IPS DF 6.9 (cell line): ENCODE measurements at regions not wholly inside any gene's neighbourhood (a gene's known extent, or its start where the extent isn't known, plus 50 kb on each side); places are given as distances from the start of the nearest gene placed in this dataset.
"Not testable (repeated sequence)": the region's sequence is repeated elsewhere in the genome, so short reads cannot be mapped to it uniquely, and the experiment has no call there.

ENCODE experiments used
- DNase-seq: peaks from one replicate; pipeline ENCODE4 v3.0.0-alpha.2; 2013; ENCODE audit warnings: low read depth, low spot score
- H3K27ac ChIP-seq: one replicate; pipeline ENCODE4 v1.5.1; 2013; ENCODE audit warnings: low read length, control low read depth
- H3K27me3 ChIP-seq: 2 replicates; pipeline ENCODE4 v1.6.1; 2013; ENCODE audit warnings: mild to moderate bottlenecking, low read length; ENCODE audit not compliant: control insufficient read depth, insufficient read depth
- H3K36me3 ChIP-seq: 2 replicates; pipeline ENCODE4 v1.6.1; 2013; ENCODE audit warnings: low read length; ENCODE audit not compliant: control insufficient read depth, insufficient read depth
- H3K4me1 ChIP-seq: 2 replicates; pipeline ENCODE4 v1.6.1; 2013; ENCODE audit warnings: low read length; ENCODE audit not compliant: control insufficient read depth, insufficient read depth
- H3K4me3 ChIP-seq: 2 replicates; pipeline ENCODE4 v1.5.1; 2013; ENCODE audit warnings: mild to moderate bottlenecking, low read length
- H3K9me3 ChIP-seq: 2 replicates; pipeline ENCODE4 v1.6.1; 2013; ENCODE audit warnings: low read length, inconsistent platforms; ENCODE audit not compliant: control insufficient read depth, insufficient read depth
- WGBS: extraction: QIAGEN DNeasy Blood & Tissue Kit; methylation state at CpG from one replicate; pipeline ENCODE4 v1.1.7; 2013; ENCODE audit warnings: mixed read lengths, missing lambda C conversion rate; ENCODE audit not compliant: insufficient read length, insufficient coverage; 5-methylcytosine and 5-hydroxymethylcytosine counted together

DNA sequence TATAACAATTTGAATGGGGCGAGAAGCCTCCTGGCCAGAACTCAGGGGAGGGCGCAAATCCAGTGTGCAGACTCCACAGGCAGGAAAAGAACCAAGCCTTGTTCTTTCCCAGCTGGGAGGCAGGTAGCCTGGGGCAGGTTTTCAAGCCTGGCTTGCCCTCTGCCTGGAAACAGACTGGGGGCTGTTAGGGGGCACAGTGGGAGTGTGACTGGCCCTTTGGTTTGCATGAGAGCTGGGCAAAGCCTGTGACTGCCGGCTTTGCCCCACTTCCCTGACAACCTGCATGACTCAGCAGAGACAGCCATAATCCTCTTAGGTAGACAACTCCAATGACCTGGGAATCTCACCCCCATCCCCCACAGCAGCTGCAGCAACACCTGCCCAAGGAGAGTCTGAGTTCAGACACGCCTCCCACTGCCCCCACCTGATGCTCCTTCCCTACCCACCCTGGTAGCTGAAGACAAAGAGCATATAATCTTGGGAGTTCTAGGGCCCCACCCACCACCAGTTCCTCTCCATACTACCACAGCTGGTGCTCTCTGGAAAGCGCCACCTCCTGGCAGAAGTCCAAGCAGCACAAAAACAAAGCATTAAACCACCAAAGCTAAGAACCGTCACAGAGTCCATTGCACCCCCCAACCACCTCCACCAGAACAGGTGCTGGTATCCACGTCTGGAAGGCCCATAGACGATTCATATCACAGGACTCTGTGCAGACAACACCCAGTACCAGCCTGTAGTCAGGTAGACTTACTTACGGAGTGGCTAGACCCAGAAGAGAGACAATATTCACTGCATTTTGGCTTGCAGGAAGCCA lies 402.5 kb downstream of the STK39 start:
- Histone ChIP-seq H3K27me3 (no peaks in the 10 kb centered on the region), H3K4me3 (no peak overlapping the region), H3K9me3 (no peaks in the 10 kb centered on the region), H3K36me3 (no peaks in the 10 kb centered on the region), H3K4me1 (peaks cover 2% of the 10 kb centered on the region; the same call in 1 of the 2 replicates), H3K27ac (no peak overlapping the region)
- DNase-seq: no peak
- no CpG with 5 or more reads among the region's 9 CpGs for WGBS

DNA sequence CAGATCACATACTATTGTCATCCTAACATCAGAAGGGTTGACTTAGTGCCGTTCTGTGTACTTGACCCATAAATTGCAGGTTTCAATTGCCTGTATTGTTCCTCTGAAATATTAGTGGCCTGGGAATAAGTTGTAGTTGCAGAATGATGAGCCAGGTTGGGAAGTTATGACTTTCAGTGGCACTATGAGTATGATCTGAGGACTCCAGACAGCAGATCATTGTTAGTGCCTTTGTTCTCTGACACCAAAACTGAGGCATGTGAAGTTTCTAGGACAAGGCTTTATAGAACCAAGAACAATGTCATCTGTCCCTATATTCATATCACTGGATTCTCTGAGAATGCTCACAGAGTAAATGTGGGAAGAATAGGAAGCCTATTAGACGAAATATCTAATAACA lies 403.7 kb downstream of the STK39 start:
- Histone ChIP-seq H3K27ac (no peak overlapping the region), H3K36me3 (no peaks in the 10 kb centered on the region), H3K27me3 (no peaks in the 10 kb centered on the region), H3K4me1 (peaks cover 2% of the 10 kb centered on the region; the same call in 1 of the 2 replicates), H3K4me3 (no peak overlapping the region), H3K9me3 (no peaks in the 10 kb centered on the region)
- no peak for DNase-seq
- WGBS: no CpG with 5 or more reads among the region's 2 CpGs

GRCh38 chr2:167843217-167843616 lies 404.2 kb downstream of the STK39 start:
- no CpG with 5 or more reads among the region's 1 CpG for WGBS
- peaks cover 2% of the 10 kb centered on the region; the same call in 1 of the 2 replicates for H3K4me1 ChIP-seq
- no peaks in the 10 kb centered on the region for H3K27me3 ChIP-seq
- no peaks in the 10 kb centered on the region for H3K9me3 ChIP-seq
- no peak for DNase-seq
- no peaks in the 10 kb centered on the region for H3K36me3 ChIP-seq
- no peak overlapping the region for H3K4me3 ChIP-seq
- H3K27ac ChIP-seq: no peak overlapping the region

DNA sequence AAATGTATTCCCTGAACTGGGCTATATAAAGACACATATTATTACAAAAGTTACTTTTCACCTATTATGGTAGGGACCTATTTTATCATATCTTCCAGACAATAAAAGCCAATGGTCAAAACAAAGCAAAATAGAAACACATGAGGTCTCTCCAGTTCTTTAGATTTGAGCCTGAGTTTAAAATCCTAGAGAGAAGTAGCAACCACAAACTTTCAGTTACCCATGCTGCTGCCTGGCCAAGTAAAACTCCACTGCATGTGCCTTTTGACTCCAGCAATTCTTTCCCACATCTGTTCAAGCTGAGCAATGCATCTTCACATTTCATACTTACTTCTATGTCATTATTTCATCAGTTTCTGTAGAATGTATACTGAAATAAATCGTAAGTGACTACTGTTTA lies 405.3 kb downstream of the STK39 start:
- Histone ChIP-seq H3K36me3 (no peaks in the 10 kb centered on the region), H3K27me3 (no peaks in the 10 kb centered on the region), H3K27ac (no peak overlapping the region), H3K9me3 (no peaks in the 10 kb centered on the region), H3K4me1 (peaks cover 2% of the 10 kb centered on the region; the same call in 1 of the 2 replicates), H3K4me3 (no peak overlapping the region)
- no peak for DNase-seq
- no CpG with 5 or more reads among the region's 1 CpG for WGBS

- H3K36me3 ChIP-seq, DNase-seq, H3K27me3 ChIP-seq, H3K4me3 ChIP-seq, H3K27ac ChIP-seq, H3K4me1 ChIP-seq, H3K9me3 ChIP-seq: not testable (repeated sequence)
- no CpG with 5 or more reads among the region's 8 CpGs for WGBS
Observed at GRCh38 chr2:167835290-167835689, 412.1 kb downstream of the STK39 start.

- no peak overlapping the region for H3K4me3 ChIP-seq
Observed at GRCh38 chr2:167834707-167835106, 412.7 kb downstream of the STK39 start.

GRCh38 chr2:167833294-167833693 lies 414.1 kb downstream of the STK39 start:
- no peaks in the 10 kb centered on the region; the same call in 1 of the 2 replicates for H3K9me3 ChIP-seq
- no peak overlapping the region for H3K27ac ChIP-seq
- no peaks in the 10 kb centered on the region for H3K36me3 ChIP-seq
- H3K27me3 ChIP-seq: no peaks in the 10 kb centered on the region
- H3K4me1 ChIP-seq: no peaks in the 10 kb centered on the region
- WGBS: no CpG with 5 or more reads among the region's 4 CpGs
- no peak overlapping the region for H3K4me3 ChIP-seq
- no peak for DNase-seq

More at GRCh38 chr2:167834707-167835106, 412.7 kb downstream of the STK39 start:
- Histone ChIP-seq H3K4me1 (no peaks in the 10 kb centered on the region), H3K36me3 (no peaks in the 10 kb centered on the region), H3K27me3 (no peaks in the 10 kb centered on the region), H3K9me3 (no peaks in the 10 kb centered on the region; the same call in 1 of the 2 replicates), H3K27ac (no peak overlapping the region)
- no peak for DNase-seq
- whole genome bisulfite sequencing: no CpG with 5 or more reads among the region's 5 CpGs

- no peak for DNase-seq
- no peaks in the 10 kb centered on the region for H3K27me3 ChIP-seq
- no CpG with 5 or more reads among the region's 4 CpGs for WGBS
Observed at GRCh38 chr2:167832868-167833287, 414.5 kb downstream of the STK39 start.

GRCh38 chr2:167827352-167828097 lies 419.9 kb downstream of the STK39 start:
- Histone ChIP-seq H3K27me3 (no peaks in the 10 kb centered on the region), H3K4me1 (no peaks in the 10 kb centered on the region), H3K36me3 (no peaks in the 10 kb centered on the region; the same call in 1 of the 2 replicates), H3K4me3 (no peak overlapping the region), H3K9me3 (no peaks in the 10 kb centered on the region), H3K27ac (no peak overlapping the region)
- WGBS: no CpG with 5 or more reads among the region's 10 CpGs
- DNase-seq: no peak

More at GRCh38 chr2:167832868-167833287, 414.5 kb downstream of the STK39 start:
- no peak overlapping the region for H3K4me3 ChIP-seq
- no peaks in the 10 kb centered on the region for H3K4me1 ChIP-seq
- H3K27ac ChIP-seq: no peak overlapping the region
- H3K9me3 ChIP-seq: no peaks in the 10 kb centered on the region; the same call in 1 of the 2 replicates
- no peaks in the 10 kb centered on the region for H3K36me3 ChIP-seq

DNA sequence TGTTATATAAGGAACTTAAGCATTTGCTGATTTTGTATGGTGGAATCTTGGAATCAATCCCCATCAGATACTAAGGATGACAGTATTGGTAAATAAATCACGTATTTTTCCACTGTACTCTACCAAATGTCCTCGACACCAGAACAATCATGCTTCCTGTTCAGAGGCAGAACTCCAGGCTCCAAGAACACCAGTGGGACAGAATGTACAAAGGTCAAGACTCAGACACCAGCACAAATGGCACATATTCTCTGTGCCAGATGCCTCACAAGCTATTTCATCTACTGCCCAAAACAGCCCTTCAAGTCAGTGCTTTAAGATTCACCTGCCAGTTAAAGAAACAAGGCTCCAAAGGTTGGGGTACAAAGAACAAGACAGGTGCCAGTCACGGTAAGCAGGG lies 420.5 kb downstream of the STK39 start:
- Histone ChIP-seq H3K27ac (no peak overlapping the region), H3K36me3 (no peaks in the 10 kb centered on the region; the same call in 1 of the 2 replicates), H3K27me3 (no peaks in the 10 kb centered on the region), H3K9me3 (no peaks in the 10 kb centered on the region), H3K4me3 (no peak overlapping the region), H3K4me1 (no peaks in the 10 kb centered on the region)
- DNase-seq: no peak
- no CpG with 5 or more reads among the region's 3 CpGs for WGBS
